H1 (cell line): ENCODE measurements at regions not wholly inside any gene's neighbourhood (a gene's known extent, or its start where the extent isn't known, plus 50 kb on each side); places are given as distances from the start of the nearest gene placed in this dataset.

ENCODE experiments used
- CTCF ChIA-PET: fragments of 300-600 bp; sonication (Branson Sonifier 250); formaldehyde crosslinking; loops from one replicate; lab custom pipeline; 2021; ENCODE audit not compliant: partially characterized antibody; lab: Charles Lee
- POLR2A ChIA-PET: fragments of 300-600 bp; sonication (Branson Sonifier 250); formaldehyde crosslinking; loops from one replicate; lab custom pipeline; 2021; ENCODE audit warnings: inconsistent platforms; ENCODE audit not compliant: partially characterized antibody; lab: Charles Lee
- DNase-seq, 2 experiments: peaks; one replicate each; pipeline versions ENCODE4 v3.0.0 to v3.0.0-alpha.2; 2010 to 2022; ENCODE audit warnings: low spot score in 2 of 2, low read depth in 1 of 2, mixed read lengths in 1 of 2
- FAIRE-seq: peaks from 2 replicates; lab custom pipeline; 2011; peaks lifted over from hg19 to GRCh38; lab: Jason Lieb, UNC
- H2AFZ ChIP-seq: 2 replicates; pipeline ENCODE4 v1.8.1; 2012; ENCODE audit warnings: low read length, inconsistent platforms
- H2AK5ac ChIP-seq: 2 replicates; pipeline ENCODE4 v1.6.1; 2013; ENCODE audit warnings: low read depth, low read length
- H2BK120ac ChIP-seq: replicated peaks from 2 replicates; pipeline ENCODE3; 2013; ENCODE audit warnings: low read depth, low read length, inconsistent platforms
- H2BK12ac ChIP-seq: 2 replicates; pipeline ENCODE4 v1.6.1; 2013; ENCODE audit warnings: low read depth, low read length
- H2BK15ac ChIP-seq: 2 replicates; pipeline ENCODE4 v1.6.1; 2013; ENCODE audit warnings: low read length
- H2BK20ac ChIP-seq: 2 replicates; pipeline ENCODE4 v1.6.1; 2013; ENCODE audit warnings: low read length
- H2BK5ac ChIP-seq: 2 replicates; pipeline ENCODE4 v1.6.1; 2013; ENCODE audit warnings: low read depth, low read length
- H3K14ac ChIP-seq: 2 replicates; pipeline ENCODE4 v1.6.1; 2013; ENCODE audit warnings: inconsistent platforms; ENCODE audit not compliant: insufficient read length
- H3K18ac ChIP-seq: 2 replicates; pipeline ENCODE4 v1.6.1; 2013; ENCODE audit warnings: low read length; ENCODE audit errors: extremely low read depth
- H3K23ac ChIP-seq: 2 replicates; pipeline ENCODE4 v1.6.1; 2013; ENCODE audit warnings: inconsistent platforms; ENCODE audit not compliant: insufficient read length
- H3K23me2 ChIP-seq: 2 replicates; pipeline ENCODE4 v1.6.1; 2013; ENCODE audit warnings: low read depth, low read length
- H3K27ac ChIP-seq: 2 replicates; pipeline ENCODE4 v1.6.1; 2011; ENCODE audit warnings: low read depth, low read length, inconsistent platforms
- H3K27me3 ChIP-seq, 4 experiments: replicated peaks in 1 of 4; 1 replicate in 1 of 4; 2 replicates in 3 of 4; pipeline versions ENCODE4 v1.6.1 to v1.8.1; 2011 to 2013; ENCODE audit warnings: low read length in 3 of 4, mild to moderate bottlenecking in 3 of 4, inconsistent platforms in 2 of 4, mixed read lengths in 2 of 4, moderate library complexity in 1 of 4; ENCODE audit not compliant: control insufficient read depth in 3 of 4, insufficient read depth in 3 of 4; ENCODE audit errors: extremely low read depth in 1 of 4
- H3K36me3 ChIP-seq, 4 experiments: 2 replicates each; pipeline versions ENCODE4 v1.6.1 to v1.8.1; 2011 to 2013; ENCODE audit warnings: mild to moderate bottlenecking in 4 of 4, low read length in 3 of 4, moderate library complexity in 2 of 4, control low read depth in 1 of 4, inconsistent platforms in 1 of 4; ENCODE audit not compliant: insufficient read depth in 4 of 4, control insufficient read depth in 2 of 4
- H3K4ac ChIP-seq: replicated peaks from 2 replicates; pipeline ENCODE3; 2013; ENCODE audit warnings: low read length, low read depth, mixed read lengths, inconsistent platforms; ENCODE audit not compliant: insufficient read length
- H3K4me1 ChIP-seq, 4 experiments: replicated peaks in 1 of 4; 1 replicate in 1 of 4; 2 replicates in 3 of 4; pipeline versions ENCODE4 v1.6.1 to v1.8.1; 2011 to 2013; ENCODE audit warnings: low read length in 3 of 4, inconsistent platforms in 2 of 4, mixed read lengths in 1 of 4; ENCODE audit not compliant: insufficient read depth in 4 of 4, control insufficient read depth in 3 of 4
- H3K4me2 ChIP-seq, 2 experiments: 2 replicates each; pipeline versions ENCODE4 v1.6.1 to v1.8.1; 2011 to 2013; ENCODE audit warnings: low read depth in 2 of 2, low read length in 2 of 2, control low read depth in 1 of 2, inconsistent platforms in 1 of 2, mild to moderate bottlenecking in 1 of 2; ENCODE audit not compliant: insufficient read depth in 1 of 2
- H3K4me3 ChIP-seq, 4 experiments: fragments of 200-600, 300-600 bp in 1 of 4; sonication (generic), shearing (Covaris generic), sonication (Bioruptor Twin) in 1 of 4; 2 replicates each; pipeline versions ENCODE4 v1.5.1 to v1.8.1; 2011 to 2016; ENCODE audit warnings: low read length in 4 of 4, low read depth in 3 of 4, control low read depth in 2 of 4, inconsistent platforms in 2 of 4, mild to moderate bottlenecking in 2 of 4, mixed read lengths in 1 of 4, moderate library complexity in 1 of 4; ENCODE audit not compliant: insufficient read depth in 2 of 4; ENCODE audit errors: extremely low read depth in 1 of 4
- H3K56ac ChIP-seq: replicated peaks from 2 replicates; pipeline ENCODE3; 2013; ENCODE audit warnings: low read depth, mild to moderate bottlenecking, mixed read lengths, low read length, inconsistent platforms; ENCODE audit not compliant: insufficient read length
- H3K79me1 ChIP-seq: 2 replicates; pipeline ENCODE4 v1.6.1; 2013; ENCODE audit warnings: low read depth, low read length, control low read depth
- H3K79me2 ChIP-seq, 2 experiments: 2 replicates each; pipeline versions ENCODE4 v1.6.1 to v1.8.1; 2012 to 2013; ENCODE audit warnings: low read length in 2 of 2, mild to moderate bottlenecking in 2 of 2, inconsistent platforms in 1 of 2; ENCODE audit not compliant: insufficient read depth in 2 of 2, control insufficient read depth in 1 of 2
- H3K9ac ChIP-seq, 4 experiments: replicated peaks in 1 of 4; 1 replicate in 1 of 4; 2 replicates in 3 of 4; pipeline versions ENCODE4 v1.6.1 to v1.8.1; 2011 to 2013; ENCODE audit warnings: low read depth in 3 of 4, low read length in 3 of 4, control low read depth in 2 of 4, mild to moderate bottlenecking in 2 of 4, moderate library complexity in 2 of 4, inconsistent platforms in 1 of 4; ENCODE audit errors: extremely low read depth in 1 of 4
- H3K9me3 ChIP-seq, 2 experiments: 2 replicates each; pipeline versions ENCODE4 v1.6.1 to v1.8.1; 2012 to 2013; ENCODE audit warnings: mild to moderate bottlenecking in 2 of 2, moderate library complexity in 2 of 2, control low read depth in 1 of 2, inconsistent platforms in 1 of 2, low read depth in 1 of 2, low read length in 1 of 2, mixed read lengths in 1 of 2; ENCODE audit not compliant: insufficient read depth in 2 of 2
- H4K20me1 ChIP-seq, 2 experiments: replicated peaks in 1 of 2; 2 replicates each; pipeline versions ENCODE3 to v1.8.1; 2011 to 2013; ENCODE audit warnings: inconsistent platforms in 2 of 2, low read length in 2 of 2, mild to moderate bottlenecking in 1 of 2; ENCODE audit not compliant: insufficient read depth in 2 of 2, control insufficient read depth in 1 of 2
- H4K5ac ChIP-seq: 2 replicates; pipeline ENCODE4 v1.6.1; 2013; ENCODE audit warnings: low read length, low read depth, mixed read lengths, inconsistent platforms; ENCODE audit not compliant: insufficient read length
- H4K8ac ChIP-seq: 2 replicates; pipeline ENCODE4 v1.8.0; 2013; ENCODE audit warnings: mild to moderate bottlenecking, moderate library complexity, low read length, inconsistent platforms; ENCODE audit not compliant: insufficient read depth; ENCODE audit errors: extremely low read depth
- H4K91ac ChIP-seq: replicated peaks from 2 replicates; pipeline ENCODE3; 2013; ENCODE audit warnings: low read length, mixed read lengths, inconsistent platforms; ENCODE audit not compliant: insufficient read length
- ATF3 ChIP-seq: IDR thresholded peaks from 2 replicates; pipeline ENCODE4 v1.6.1; 2011; ENCODE audit warnings: low read depth, mild to moderate bottlenecking, low read length; ENCODE audit not compliant: insufficient read depth
- CBX5 ChIP-seq: fragments of 300-800, 300-1000 bp; sonication (generic); IDR thresholded peaks from 2 replicates; pipeline ENCODE4 v1.7.1; 2016; ENCODE audit warnings: antibody characterized with exemption, low read length, low read depth
- CBX8 ChIP-seq: fragments of 300-800, 300-1000 bp; sonication (generic); IDR thresholded peaks from 2 replicates; pipeline ENCODE4 v1.7.1; 2016; ENCODE audit warnings: low read depth, low read length, borderline replicate concordance
- EGR1 ChIP-seq: IDR thresholded peaks from 2 replicates; pipeline ENCODE4 v1.6.1; 2011; ENCODE audit warnings: low read depth, low read length, borderline replicate concordance
- KDM4A ChIP-seq: IDR thresholded peaks from one replicate; pipeline ENCODE4 v1.7.1; 2012; ENCODE audit warnings: low read depth, mild to moderate bottlenecking, moderate library complexity, low read length, inconsistent platforms; ENCODE audit not compliant: severe bottlenecking
- PHF8 ChIP-seq: fragments of 200-600 bp; sonication (generic); conservative IDR thresholded peaks from 2 replicates; pipeline ENCODE4 v1.7.1; 2012; ENCODE audit warnings: low read depth, mild to moderate bottlenecking, inconsistent platforms, low read length, moderate library complexity
- SAP30 ChIP-seq: fragments of 300-600 bp; sonication (generic); IDR thresholded peaks from 2 replicates; pipeline ENCODE4 v1.7.1; 2012; ENCODE audit warnings: low read length, moderate library complexity, mild to moderate bottlenecking, inconsistent platforms; ENCODE audit not compliant: insufficient read depth, insufficient replicate concordance
- SIN3A ChIP-seq, 2 experiments: IDR thresholded peaks in 1 of 2; conservative IDR thresholded peaks in 1 of 2; 2 replicates each; pipeline ENCODE4 v1.6.1; 2011 to 2012; ENCODE audit warnings: low read length in 2 of 2, improper control_type of control experiment in 1 of 2, low read depth in 1 of 2, mild to moderate bottlenecking in 1 of 2
- SP4 ChIP-seq: IDR thresholded peaks from 2 replicates; pipeline ENCODE4 v1.6.1; 2012; ENCODE audit warnings: low read length, inconsistent platforms
- TAF7 ChIP-seq: optimal IDR thresholded peaks from 2 replicates; pipeline ENCODE3; 2011; ENCODE audit warnings: low read depth, mild to moderate bottlenecking, inconsistent platforms, low read length, moderate library complexity, borderline replicate concordance
- TBP ChIP-seq: IDR thresholded peaks from 2 replicates; pipeline ENCODE4 v1.6.1; 2011; ENCODE audit warnings: low read depth, low read length, improper control_type of control experiment
- TEAD4 ChIP-seq: IDR thresholded peaks from 2 replicates; pipeline ENCODE4 v1.6.1; 2012; ENCODE audit warnings: low read depth, low read length, inconsistent platforms, mixed read lengths
- USF2 ChIP-seq: IDR thresholded peaks from 2 replicates; pipeline ENCODE4 v1.6.1; 2011; ENCODE audit warnings: low read length, improper control_type of control experiment
- WGBS, 2 experiments: shearing (Covaris generic) in 1 of 2; methylation state at CpG; one replicate each; pipeline versions ENCODE4 v1.1.6 to v1.1.7; 2013 to 2015; ENCODE audit warnings: low lambda C conversion rate in 2 of 2, mixed read lengths in 2 of 2, inconsistent platforms in 1 of 2, low coverage in 1 of 2, missing lambda C conversion rate in 1 of 2; ENCODE audit not compliant: insufficient replicate concordance in 2 of 2, insufficient coverage in 1 of 2, insufficient read length in 1 of 2; ENCODE audit errors: extremely low coverage in 1 of 2, missing lambda C conversion rate in 1 of 2; 5-methylcytosine and 5-hydroxymethylcytosine counted together

DNA sequence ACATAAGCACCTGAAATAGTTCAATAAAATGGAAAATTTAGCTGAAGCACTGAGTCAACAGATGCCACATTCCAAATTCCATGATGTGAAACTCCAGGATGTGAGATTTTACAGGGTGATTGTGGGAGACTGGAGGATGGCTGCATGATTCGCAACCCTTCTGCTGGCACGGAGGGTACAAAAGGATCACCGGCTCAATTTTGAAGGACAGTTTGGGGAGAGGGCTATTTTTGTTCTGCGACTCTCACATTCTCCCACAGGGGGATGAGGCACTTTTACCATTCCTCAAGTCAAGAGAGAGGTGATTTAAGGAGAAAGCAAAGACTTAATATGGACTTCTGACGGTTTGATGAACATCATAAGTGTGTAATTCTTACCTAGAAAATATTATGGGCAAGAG is 138.1 kb upstream of the CWC22 start:
- Histone ChIP-seq H3K4me1 (peaks cover 2 to 10% (median 5%) of the 10 kb centered on the region in 4 experiments; a peak in 5 of 7 replicates), H3K4me2 (no peak overlapping the region), H3K56ac (no peak overlapping the region), H2BK15ac (no peak overlapping the region), H3K4ac (no peak overlapping the region), H2AK5ac (no peak overlapping the region), H2BK12ac (no peak overlapping the region), H4K8ac (no peak overlapping the region), H3K23ac (no peak overlapping the region), H3K4me3 (no peak overlapping the region), H3K9ac (no peak overlapping the region), H2BK5ac (no peak overlapping the region), H3K79me1 (no peaks in the 10 kb centered on the region), H4K20me1 (no peaks in the 10 kb centered on the region), H3K23me2 (no peaks in the 10 kb centered on the region), H3K79me2 (no peaks in the 10 kb centered on the region), H3K18ac (no peak overlapping the region), H3K27ac (no peak overlapping the region), H3K14ac (no peak overlapping the region), H3K36me3 (no peaks in the 10 kb centered on the region), H3K9me3 (no peaks in the 10 kb centered on the region), H2BK20ac (peak overlapping the region; percentile 51; the same call in 1 of the 2 replicates), H4K5ac (peak overlapping the region; percentile 2), H3K27me3 (no peaks in the 10 kb centered on the region), H2AFZ (peak overlapping the region; percentile 39; the same call in 1 of the 2 replicates), H2BK120ac (no peak overlapping the region), H4K91ac (no peak overlapping the region)
- no peak for DNase-seq
- FAIRE-seq: peak; percentile 42
- WGBS, 2 experiments: 77% methylated on average over 5 of the region's 5 CpGs; no CpG with 5 or more reads in 1 of the 2 experiments
- ChIA-PET POLR2A (no interaction called here), CTCF (interaction anchor here (1.8 kb wide), 1 partner anchor 19 kb away, joined by 4 read pairs; no protein-coding TSS in a partner anchor)
- no peak for TF ChIP-seq EGR1
- no peak for TF ChIP-seq USF2
- no peak for TF ChIP-seq KDM4A
- no peak for TF ChIP-seq CBX8
- no peak for TF ChIP-seq SAP30
- no peak for TF ChIP-seq TAF7
- no peak for TF ChIP-seq SP4
- no peak for TF ChIP-seq CBX5
- TF ChIP-seq PHF8: no peak
- TF ChIP-seq TBP: no peak
- no peak for TF ChIP-seq SIN3A (conservative IDR thresholded peaks at IDR 0.05 in 1 of 2, IDR thresholded peaks at IDR 0.05 in 1 of 2; ENCODE audit: low read depth in 1 of 2, low read length in 2 of 2)
- no peak for TF ChIP-seq ATF3
- no peak for TF ChIP-seq TEAD4
